ENCODE measurements at regions not wholly inside any gene's neighbourhood (a gene's known extent, or its start where the extent isn't known, plus 50 kb on each side); places are given as distances from the start of the nearest gene placed in this dataset.

DNA sequence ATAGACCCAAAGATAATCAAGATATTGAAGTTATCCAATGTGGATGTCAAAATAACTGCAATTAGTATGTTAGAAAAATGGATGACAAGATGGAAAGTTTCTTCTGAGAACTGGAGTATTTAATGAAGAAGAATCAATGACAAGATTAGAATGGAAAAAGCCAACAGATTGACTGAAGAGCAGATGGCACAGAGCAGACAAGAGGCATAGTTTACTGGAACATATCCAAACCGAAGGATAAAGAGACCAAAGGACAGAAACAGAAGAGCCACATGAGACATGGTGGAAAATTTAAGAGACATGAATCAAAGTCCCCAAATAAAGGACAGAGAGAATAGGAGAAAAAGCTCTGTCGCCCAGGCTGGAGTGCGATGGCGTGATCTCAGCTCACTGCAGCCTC is 89.6 kb upstream of the RXFP2 start:
- H2AFZ ChIP-seq (ENCODE audit: low read length), result no peak overlapping the region
- H2BK5ac ChIP-seq (ENCODE audit: low read depth, low read length), result no peak overlapping the region
- H3K4me2 ChIP-seq (ENCODE audit: insufficient read depth in 1 of 2, low read depth in 2 of 2, low read length in 2 of 2), result no peak overlapping the region
- no peak overlapping the region for H2AK5ac ChIP-seq (ENCODE audit: low read depth, low read length)
- no peaks in the 10 kb centered on the region for H3K36me3 ChIP-seq (ENCODE audit: control insufficient read depth in 2 of 4, insufficient read depth in 4 of 4, low read length in 3 of 4)
- H3K79me1 ChIP-seq (ENCODE audit: low read depth, low read length), result no peaks in the 10 kb centered on the region
- ChIA-PET POLR2A (ENCODE audit: partially characterized antibody) (no interaction called here), CTCF (ENCODE audit: partially characterized antibody) (interaction anchor here (0.6 kb wide), 1 partner anchor 218 kb away, joined by 3 read pairs; no protein-coding TSS in a partner anchor)
- H3K23me2 ChIP-seq (ENCODE audit: low read depth, low read length), result no peaks in the 10 kb centered on the region
- no peak overlapping the region for H2BK120ac ChIP-seq (replicated peaks; ENCODE audit: low read depth, low read length)
- H3K9ac ChIP-seq (replicated peaks in 1 of 4; ENCODE audit: extremely low read depth in 1 of 4, low read depth in 3 of 4, low read length in 3 of 4), result no peak overlapping the region
- H3K4me1 ChIP-seq (replicated peaks in 1 of 4; ENCODE audit: control insufficient read depth in 3 of 4, insufficient read depth in 4 of 4, low read length in 3 of 4), result no peaks in the 10 kb centered on the region
- H4K91ac ChIP-seq (replicated peaks; ENCODE audit: insufficient read length, low read length), result no peak overlapping the region
- FAIRE-seq (no peak), DNase-seq (ENCODE audit: low read depth in 1 of 2, low spot score in 2 of 2) (no peak)
- H3K4ac ChIP-seq (replicated peaks; ENCODE audit: insufficient read length, low read depth, low read length), result no peak overlapping the region
- H3K9me3 ChIP-seq (ENCODE audit: insufficient read depth in 2 of 2, low read depth in 1 of 2, low read length in 1 of 2), result no peaks in the 10 kb centered on the region
- WGBS, 2 experiments (ENCODE audit: extremely low coverage in 1 of 2, insufficient coverage in 1 of 2, insufficient read length in 1 of 2, insufficient replicate concordance in 2 of 2, low coverage in 1 of 2, low lambda C conversion rate in 2 of 2, missing lambda C conversion rate in 1 of 2), result 79% methylated on average over 4 of the region's 4 CpGs; no CpG with 5 or more reads in 1 of the 2 experiments
- no peak overlapping the region for H3K23ac ChIP-seq (ENCODE audit: insufficient read length)
- no peak overlapping the region for H3K14ac ChIP-seq (ENCODE audit: insufficient read length)
- H2BK12ac ChIP-seq (ENCODE audit: low read depth, low read length), result no peak overlapping the region
- H2BK20ac ChIP-seq (ENCODE audit: low read length), result no peak overlapping the region
- H3K4me3 ChIP-seq (ENCODE audit: extremely low read depth in 1 of 4, insufficient read depth in 2 of 4, low read depth in 3 of 4, low read length in 4 of 4), result no peak overlapping the region
- no peak overlapping the region for H4K8ac ChIP-seq (ENCODE audit: extremely low read depth, insufficient read depth, low read length)
- no peaks in the 10 kb centered on the region for H4K20me1 ChIP-seq (replicated peaks in 1 of 2; ENCODE audit: control insufficient read depth in 1 of 2, insufficient read depth in 2 of 2, low read length in 2 of 2)
- H3K56ac ChIP-seq (replicated peaks; ENCODE audit: insufficient read length, low read depth, low read length), result no peak overlapping the region
- H3K27ac ChIP-seq (ENCODE audit: low read depth, low read length), result no peak overlapping the region
- H3K27me3 ChIP-seq (replicated peaks in 1 of 4; ENCODE audit: control insufficient read depth in 3 of 4, extremely low read depth in 1 of 4, insufficient read depth in 3 of 4, low read length in 3 of 4), result no peaks in the 10 kb centered on the region
- no peak overlapping the region for H2BK15ac ChIP-seq (ENCODE audit: low read length)
- no peak overlapping the region for H4K5ac ChIP-seq (ENCODE audit: insufficient read length, low read depth, low read length)
- H3K79me2 ChIP-seq (ENCODE audit: control insufficient read depth in 1 of 2, insufficient read depth in 2 of 2, low read length in 2 of 2), result no peaks in the 10 kb centered on the region
- H3K18ac ChIP-seq (ENCODE audit: extremely low read depth, low read length), result no peak overlapping the region
- TF ChIP-seq, protein P1, sequence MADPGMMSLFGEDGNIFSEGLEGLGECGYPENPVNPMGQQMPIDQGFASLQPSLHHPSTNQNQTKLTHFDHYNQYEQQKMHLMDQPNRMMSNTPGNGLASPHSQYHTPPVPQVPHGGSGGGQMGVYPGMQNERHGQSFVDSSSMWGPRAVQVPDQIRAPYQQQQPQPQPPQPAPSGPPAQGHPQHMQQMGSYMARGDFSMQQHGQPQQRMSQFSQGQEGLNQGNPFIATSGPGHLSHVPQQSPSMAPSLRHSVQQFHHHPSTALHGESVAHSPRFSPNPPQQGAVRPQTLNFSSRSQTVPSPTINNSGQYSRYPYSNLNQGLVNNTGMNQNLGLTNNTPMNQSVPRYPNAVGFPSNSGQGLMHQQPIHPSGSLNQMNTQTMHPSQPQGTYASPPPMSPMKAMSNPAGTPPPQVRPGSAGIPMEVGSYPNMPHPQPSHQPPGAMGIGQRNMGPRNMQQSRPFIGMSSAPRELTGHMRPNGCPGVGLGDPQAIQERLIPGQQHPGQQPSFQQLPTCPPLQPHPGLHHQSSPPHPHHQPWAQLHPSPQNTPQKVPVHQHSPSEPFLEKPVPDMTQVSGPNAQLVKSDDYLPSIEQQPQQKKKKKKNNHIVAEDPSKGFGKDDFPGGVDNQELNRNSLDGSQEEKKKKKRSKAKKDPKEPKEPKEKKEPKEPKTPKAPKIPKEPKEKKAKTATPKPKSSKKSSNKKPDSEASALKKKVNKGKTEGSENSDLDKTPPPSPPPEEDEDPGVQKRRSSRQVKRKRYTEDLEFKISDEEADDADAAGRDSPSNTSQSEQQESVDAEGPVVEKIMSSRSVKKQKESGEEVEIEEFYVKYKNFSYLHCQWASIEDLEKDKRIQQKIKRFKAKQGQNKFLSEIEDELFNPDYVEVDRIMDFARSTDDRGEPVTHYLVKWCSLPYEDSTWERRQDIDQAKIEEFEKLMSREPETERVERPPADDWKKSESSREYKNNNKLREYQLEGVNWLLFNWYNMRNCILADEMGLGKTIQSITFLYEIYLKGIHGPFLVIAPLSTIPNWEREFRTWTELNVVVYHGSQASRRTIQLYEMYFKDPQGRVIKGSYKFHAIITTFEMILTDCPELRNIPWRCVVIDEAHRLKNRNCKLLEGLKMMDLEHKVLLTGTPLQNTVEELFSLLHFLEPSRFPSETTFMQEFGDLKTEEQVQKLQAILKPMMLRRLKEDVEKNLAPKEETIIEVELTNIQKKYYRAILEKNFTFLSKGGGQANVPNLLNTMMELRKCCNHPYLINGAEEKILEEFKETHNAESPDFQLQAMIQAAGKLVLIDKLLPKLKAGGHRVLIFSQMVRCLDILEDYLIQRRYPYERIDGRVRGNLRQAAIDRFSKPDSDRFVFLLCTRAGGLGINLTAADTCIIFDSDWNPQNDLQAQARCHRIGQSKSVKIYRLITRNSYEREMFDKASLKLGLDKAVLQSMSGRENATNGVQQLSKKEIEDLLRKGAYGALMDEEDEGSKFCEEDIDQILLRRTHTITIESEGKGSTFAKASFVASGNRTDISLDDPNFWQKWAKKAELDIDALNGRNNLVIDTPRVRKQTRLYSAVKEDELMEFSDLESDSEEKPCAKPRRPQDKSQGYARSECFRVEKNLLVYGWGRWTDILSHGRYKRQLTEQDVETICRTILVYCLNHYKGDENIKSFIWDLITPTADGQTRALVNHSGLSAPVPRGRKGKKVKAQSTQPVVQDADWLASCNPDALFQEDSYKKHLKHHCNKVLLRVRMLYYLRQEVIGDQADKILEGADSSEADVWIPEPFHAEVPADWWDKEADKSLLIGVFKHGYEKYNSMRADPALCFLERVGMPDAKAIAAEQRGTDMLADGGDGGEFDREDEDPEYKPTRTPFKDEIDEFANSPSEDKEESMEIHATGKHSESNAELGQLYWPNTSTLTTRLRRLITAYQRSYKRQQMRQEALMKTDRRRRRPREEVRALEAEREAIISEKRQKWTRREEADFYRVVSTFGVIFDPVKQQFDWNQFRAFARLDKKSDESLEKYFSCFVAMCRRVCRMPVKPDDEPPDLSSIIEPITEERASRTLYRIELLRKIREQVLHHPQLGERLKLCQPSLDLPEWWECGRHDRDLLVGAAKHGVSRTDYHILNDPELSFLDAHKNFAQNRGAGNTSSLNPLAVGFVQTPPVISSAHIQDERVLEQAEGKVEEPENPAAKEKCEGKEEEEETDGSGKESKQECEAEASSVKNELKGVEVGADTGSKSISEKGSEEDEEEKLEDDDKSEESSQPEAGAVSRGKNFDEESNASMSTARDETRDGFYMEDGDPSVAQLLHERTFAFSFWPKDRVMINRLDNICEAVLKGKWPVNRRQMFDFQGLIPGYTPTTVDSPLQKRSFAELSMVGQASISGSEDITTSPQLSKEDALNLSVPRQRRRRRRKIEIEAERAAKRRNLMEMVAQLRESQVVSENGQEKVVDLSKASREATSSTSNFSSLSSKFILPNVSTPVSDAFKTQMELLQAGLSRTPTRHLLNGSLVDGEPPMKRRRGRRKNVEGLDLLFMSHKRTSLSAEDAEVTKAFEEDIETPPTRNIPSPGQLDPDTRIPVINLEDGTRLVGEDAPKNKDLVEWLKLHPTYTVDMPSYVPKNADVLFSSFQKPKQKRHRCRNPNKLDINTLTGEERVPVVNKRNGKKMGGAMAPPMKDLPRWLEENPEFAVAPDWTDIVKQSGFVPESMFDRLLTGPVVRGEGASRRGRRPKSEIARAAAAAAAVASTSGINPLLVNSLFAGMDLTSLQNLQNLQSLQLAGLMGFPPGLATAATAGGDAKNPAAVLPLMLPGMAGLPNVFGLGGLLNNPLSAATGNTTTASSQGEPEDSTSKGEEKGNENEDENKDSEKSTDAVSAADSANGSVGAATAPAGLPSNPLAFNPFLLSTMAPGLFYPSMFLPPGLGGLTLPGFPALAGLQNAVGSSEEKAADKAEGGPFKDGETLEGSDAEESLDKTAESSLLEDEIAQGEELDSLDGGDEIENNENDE (IDR thresholded peaks at IDR 0.05; ENCODE audit: insufficient replicate concordance, low read length), result no peak
